GM19468 (cell line): ENCODE measurements at regions not wholly inside any gene's neighbourhood (a gene's known extent, or its start where the extent isn't known, plus 50 kb on each side); places are given as distances from the start of the nearest gene placed in this dataset.

ENCODE experiments used
- ATAC-seq: cut with Tn5 transposase; IDR thresholded peaks from one replicate; pipeline ENCODE4 v1.9.1; 2021; ENCODE audit warnings: mild to moderate bottlenecking, moderate library complexity, moderate number of reproducible peaks; ENCODE audit not compliant: unreplicated experiment; ENCODE audit errors: extremely low read depth

DNA sequence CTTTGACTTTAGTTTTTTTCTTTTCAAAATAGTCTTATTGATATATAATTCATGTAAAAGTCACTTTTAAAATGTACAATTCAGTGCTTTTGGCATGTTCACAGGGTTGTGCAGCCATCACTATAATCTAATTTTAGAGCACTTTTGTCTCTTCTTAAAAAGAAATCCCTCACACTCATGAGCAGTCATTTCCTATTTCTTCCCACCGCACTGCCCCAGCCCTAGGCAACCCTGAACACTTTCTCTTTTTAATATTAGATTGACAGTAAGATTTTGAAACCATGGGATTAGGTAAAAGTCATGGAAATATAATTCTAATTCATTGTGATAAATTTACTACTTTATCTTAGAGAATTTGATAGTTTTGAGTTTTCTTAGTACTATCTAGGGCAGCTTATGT lies 309.4 kb downstream of the UTRN start:
- ATAC-seq = no peak

DNA sequence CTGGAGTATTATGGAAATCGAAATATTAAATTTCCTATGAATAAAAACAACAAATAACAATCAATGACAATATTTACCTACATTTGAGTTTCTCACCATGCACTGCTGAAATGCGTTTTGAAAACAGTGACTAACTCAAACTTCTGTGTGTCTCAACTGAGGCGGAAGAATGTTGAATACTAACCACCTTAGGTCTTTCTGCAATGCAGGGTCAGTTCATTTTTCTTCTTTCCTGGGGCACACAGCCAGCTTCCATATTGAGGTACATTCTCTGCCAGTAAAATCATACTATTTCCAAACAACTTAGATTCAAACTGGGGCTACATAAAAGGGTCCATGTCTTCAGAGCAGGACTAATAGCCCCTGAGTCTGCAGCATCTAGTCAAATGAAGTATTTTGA lies 310.1 kb downstream of the UTRN start:
- ATAC-seq = no peak

DNA sequence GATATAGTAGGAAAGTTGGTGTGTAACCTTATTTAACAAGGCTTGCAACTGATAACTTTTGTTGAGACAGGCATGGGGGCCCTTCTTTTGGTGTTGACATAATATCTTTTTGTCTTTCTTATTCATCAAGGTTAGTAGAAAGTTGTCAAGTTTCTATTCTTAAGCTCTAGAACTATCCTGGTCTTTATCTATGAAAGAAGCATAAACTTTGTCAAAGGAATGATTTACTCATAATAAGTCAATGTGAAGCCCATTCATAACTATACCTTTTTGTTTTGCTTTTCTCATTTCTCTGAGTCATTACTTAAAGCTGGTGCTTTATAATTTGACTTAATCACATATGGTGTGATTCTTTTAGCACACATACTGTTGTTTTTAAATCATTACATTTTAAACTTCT lies 312.4 kb downstream of the UTRN start:
- ATAC-seq = no peak

DNA sequence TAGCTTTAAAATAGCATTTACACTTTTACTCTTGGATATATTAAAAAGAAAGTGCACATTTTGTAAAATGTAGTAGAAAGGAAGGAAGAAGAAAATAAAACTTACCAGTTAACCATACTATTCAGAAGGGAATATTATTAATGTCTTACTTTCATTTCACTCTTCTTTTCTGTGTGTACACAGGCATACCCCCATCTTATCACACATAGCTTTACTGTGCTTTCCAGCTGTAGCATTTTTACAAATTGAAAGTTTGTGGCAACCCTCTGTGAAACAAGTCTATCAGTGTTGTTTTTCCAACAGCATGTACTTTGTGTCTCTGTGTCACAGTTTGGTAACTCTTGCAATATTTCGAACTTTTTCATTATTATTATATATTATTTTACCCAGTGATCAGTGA lies 314.5 kb downstream of the UTRN start:
- no peak for ATAC-seq

DNA sequence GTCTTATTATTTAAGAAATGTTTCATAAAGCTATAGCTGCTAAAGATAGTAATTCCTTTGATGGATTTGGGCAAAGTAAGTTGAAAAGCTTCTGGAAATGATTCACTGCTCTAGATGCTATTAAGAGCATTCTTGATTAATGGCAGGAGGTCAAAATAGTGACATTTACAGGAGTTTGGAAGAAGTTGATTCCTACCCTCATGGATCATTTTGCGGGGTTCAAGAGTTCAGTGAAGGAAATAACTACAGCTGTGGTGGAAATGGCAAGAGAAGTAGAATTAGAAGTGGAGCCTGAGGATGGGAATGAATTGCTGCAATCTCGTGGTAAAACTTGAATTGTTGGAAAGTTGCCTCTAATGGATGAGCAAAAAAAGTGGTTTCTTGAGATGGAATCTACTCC lies 316.1 kb downstream of the UTRN start:
- ATAC-seq = no peak

DNA sequence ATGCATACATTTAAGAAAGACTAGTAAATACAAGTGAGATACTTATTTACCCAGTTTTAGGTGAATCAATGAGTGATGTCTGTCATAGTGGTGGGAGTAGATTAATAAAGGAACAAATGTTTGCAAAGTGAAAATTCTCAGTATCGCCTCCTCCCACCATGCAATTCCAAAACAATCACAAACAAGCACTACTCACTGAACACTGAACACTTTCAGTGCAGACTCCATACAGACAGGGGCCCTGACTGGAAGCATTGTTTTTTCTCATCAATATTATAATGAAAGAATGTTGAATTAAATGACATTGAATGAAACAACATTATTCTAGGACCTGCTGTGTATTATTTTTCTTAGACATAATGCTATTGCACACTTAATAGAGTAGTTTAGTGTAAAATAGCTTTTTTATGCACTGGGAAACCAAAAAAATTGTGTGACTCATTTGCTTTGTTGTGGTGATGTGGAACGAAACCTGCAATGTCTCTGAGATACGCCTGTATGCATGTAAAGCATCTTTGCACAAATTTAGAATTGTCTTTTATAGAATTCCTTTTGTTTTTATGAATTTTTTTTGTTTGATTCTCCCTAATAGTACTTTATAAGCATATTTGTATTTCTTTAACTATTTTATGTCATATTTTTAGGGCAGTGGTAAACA lies 317.5 kb downstream of the UTRN start:
- no peak for ATAC-seq

DNA sequence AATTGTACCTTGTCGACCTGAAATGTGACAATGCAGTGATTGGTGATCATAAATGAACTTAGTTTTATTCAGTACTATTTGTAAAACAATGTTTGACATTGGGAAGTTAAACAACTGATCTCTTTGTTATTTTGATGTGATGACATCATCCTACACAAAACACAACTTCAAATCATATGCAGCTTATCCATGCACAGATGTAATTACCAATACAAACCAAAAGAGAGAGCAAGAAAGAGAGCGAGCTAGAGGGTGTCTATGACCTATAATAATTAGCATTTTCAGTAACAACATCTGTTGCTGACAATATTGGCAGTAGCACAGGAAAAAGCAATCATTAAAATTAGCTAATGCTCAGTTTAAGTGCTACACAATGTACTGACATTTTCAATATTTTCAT lies 320.9 kb downstream of the UTRN start:
- ATAC-seq = no peak

DNA sequence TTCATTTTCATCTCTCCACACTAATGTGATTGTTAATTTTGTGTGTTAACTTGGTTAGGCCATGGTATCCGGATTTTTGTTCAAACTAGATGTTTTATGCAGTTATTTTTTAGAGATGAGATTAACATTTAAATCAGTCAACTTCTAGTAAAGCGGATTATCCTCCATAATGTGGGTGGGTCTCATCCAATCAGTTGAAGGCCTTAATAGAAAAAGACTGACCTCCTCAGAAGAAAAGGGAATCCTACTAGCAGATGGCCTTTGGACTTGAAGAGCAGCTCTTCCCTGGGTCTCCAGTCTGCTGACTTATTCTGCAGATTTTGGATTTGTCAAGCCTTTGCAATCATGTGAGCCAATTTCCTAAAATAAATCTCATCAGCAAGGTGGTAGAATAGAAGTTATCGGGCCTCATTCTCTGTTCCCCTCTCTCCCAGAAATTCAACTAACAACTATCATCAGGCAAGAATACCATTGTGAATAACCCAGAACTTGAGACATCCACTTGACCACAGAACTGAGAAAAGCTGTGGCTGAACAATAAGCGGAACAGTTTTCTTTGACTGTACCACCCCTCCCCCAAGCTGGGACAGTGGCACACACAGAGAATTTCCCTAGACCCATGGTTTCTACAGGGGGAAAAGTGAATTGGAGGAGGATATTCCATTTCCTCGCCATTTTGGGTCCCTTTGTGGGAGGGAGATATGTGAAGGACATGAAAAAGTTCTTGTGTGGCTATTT lies 323.0 kb downstream of the UTRN start:
- ATAC-seq = no peak

DNA sequence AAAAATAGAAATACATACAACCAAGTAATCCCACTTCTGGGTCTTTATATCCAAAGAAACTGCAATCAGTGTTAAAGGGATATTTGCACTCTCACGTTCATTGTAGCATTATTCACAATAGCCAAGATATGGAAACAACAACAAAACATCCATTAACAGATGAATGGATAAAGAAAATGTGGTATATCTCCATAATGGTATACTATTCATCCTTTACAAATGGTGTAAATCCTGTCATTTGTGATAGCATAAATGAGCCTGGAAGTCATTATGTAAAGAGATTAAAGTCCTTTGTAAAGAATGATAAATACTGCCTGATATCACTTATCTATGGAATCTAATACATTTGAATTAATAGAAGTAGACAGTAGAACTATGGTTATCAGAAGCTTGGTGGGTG lies 327.7 kb downstream of the UTRN start:
- ATAC-seq = no peak

DNA sequence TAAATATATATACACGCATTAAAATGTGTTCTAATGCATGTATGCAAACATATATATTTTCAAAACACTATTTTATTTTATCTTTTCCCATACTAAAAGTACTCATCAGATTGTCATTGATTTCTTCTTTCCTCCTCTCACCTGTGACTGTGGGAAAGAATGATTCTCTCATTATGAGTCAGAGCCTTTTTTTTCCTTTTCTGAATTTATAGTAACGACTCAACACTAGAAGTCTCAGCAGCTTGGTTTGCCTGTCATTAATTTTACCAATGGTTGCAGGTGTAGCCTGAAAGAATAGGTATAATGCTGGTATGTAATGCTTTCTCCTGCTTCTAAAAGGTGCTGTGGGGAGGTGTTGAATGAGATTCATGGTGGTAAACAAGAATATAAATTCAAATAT lies 328.7 kb downstream of the UTRN start:
- no peak for ATAC-seq

DNA sequence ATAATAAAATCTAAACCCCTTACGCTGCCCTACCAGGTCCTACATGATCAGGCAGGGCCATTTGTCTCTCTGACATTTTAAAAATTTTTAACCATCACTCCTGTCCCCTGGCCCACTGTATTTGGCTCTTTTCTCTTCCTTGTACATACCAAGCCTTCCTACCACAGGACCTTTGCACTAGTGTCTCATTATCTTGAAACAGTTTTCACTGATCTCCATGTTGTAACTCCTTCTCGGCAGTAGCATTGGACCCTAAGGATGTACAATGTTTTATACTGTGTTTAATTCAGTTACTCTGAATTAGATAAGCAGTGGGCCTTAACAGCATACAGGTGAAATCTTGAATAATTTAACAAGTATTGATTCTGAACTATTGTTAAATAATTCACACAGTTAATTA lies 330.7 kb downstream of the UTRN start:
- no peak for ATAC-seq

DNA sequence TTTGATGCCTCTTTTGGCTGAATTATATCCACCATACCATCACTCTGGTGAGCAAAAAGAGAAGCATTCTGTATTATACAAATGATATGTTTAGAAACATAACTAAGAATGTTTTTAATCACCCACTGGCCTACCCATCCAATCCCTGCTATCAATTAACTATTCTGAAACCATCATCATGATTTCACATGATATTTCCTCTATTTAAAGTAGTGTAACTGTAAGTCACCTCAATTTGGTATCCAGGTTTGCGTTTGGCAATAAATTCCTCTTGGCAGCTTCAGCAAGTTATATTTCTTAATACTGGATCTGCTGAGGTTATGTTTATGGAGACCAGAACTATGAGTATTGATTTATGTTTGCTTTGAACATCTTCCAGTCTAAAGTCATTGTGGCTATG lies 332.1 kb downstream of the UTRN start:
- no peak for ATAC-seq

DNA sequence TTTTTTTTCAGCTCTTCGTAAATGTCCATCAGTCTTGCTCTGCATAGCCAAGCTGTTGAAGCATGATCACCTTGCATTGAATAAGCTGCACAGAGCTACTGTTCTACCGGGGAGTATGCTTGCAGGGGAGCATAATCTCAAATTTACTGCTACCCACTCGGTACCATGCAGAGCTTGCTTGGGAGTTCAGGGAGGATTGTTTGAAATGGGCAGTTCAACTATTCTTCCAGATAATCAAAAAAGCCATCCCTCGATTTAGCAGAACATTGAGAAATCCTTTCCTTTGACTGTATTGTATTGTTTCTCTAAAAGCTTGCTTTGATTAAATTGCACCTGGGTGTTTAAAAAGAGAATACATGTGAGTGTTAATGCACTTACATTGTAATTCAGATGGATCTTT lies 332.6 kb downstream of the UTRN start:
- no peak for ATAC-seq

DNA sequence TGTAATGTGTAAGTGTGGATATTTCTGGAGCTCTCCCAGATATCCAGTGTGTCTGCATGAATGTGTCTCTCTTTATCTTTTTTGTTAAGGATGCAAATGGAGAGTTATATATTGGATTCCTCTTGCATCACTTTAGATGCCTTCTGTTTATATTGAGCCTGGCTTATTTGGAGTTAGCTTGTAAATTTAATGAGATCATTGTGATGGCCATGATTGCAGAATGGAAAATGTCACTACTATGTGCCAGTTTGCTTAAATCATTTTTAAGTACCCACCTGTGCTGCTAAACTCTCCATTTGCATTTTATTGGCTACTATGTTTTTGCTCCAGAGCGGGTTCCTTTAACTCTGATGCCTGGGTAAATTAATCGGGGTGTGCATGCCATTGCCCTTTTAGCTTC lies 334.8 kb downstream of the UTRN start:
- no peak for ATAC-seq

DNA sequence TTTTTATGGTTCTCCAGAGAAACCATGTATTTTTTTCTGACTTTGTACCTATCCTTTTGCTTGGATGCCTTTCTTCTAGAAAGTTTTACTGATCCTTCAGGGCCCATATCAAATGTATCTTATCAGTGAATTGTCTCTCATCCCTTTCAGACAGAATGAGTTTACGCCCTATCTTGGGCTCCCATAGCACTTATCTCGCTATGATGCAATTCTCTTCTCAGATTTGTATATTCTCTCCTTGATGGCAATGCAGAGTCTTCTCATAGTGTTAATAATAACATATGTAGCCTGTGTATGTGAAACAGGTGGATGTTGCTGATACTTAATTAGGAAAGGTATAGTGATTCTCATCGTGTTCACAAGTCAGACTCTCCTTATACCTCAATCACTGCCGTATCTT lies 336.2 kb downstream of the UTRN start:
- no peak for ATAC-seq

DNA sequence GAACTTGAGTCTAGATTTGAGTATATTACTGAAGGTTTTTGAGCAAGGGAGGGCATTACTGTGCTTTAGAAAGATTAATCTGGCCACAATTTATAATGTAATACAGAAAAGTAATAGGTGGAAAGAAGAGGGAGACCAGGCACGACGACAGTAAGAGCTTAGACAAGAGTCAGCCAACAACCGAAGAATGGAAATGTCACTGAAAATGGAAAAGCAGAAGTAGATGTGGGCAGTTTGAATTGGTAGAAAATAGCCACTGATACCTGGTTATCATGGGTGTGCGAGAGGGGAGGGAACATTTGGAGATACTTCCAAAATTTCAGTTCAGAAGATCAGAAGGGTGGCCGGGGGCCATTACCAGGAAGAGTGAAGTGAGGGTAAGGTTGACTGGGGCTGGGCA lies 339.1 kb downstream of the UTRN start:
- ATAC-seq = no peak

DNA sequence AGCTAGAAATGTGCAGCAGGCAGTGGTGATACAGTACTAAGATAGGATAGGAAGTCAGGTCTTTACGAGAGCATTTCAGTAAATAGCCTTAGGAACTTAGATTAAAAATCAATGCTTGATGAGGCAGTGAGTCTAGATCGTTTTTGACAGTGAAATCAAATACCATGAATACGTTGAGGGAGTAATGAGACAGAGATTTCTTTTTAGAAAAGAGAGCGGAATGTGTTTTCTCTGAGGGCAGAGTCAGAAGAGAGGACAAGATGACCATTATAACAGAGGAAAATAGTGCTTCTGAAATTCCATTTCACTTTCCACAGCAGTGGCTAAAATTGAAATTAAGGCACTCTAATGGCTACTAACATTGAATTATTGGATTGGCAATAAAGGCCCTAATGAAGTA lies 339.6 kb downstream of the UTRN start:
- no peak for ATAC-seq

DNA sequence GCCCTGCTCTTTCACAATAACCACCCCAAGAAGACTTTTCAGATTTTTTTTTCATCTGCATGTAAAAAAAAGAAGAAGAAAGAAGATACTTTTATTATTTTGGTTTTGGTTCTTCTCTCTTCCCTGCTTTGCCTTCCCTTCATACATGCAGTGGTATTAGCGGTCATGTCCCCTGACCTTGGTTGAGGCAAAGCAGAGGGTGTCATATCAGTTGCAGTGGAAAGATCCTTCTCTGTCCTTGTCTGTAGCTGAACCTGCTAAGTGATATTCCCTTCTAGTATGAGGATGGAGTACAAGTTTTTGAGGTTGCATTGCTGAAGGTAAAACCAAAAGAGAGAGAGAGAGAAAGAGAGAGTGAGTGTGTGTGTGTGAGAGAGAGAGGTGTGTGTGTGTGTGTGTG lies 345.7 kb downstream of the UTRN start:
- no peak for ATAC-seq

DNA sequence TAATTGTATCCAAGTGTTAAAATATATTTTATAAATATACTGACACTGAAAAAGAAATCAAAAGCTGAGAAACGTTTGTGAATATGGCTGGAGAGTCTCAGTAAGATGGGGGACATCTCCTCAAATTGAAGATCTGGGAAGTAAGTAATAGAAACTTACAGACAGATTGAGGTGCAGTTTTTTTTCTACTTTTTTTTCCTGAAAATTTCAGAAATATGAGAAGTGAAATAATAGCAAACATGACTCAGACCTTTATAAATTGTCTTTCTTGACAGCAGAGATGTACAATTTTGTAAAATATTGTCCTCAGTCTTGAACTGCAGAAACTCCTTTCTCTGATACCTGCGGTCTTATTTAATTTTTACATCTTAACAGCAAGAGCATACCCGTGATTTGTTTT lies 347.1 kb downstream of the UTRN start:
- ATAC-seq = no peak

DNA sequence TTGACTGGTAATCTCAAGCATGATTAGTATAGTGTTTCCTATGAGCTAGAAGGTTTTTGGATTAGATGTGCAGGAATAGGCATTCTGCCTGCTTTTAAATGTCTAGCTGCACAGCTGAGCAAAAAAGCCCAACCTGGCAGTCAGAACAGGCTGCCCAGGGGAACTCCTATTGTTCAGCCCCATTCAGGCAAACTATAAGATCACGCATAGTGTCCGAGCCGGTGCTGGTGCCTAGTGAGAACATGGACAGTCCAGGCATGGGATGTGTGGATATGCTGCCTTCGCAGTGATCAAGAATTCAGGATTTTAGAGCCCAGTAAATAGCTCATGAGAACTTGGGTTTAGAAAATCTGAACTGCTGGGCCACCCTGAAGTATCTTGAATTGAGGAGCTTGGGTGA lies 348.8 kb downstream of the UTRN start:
- no peak for ATAC-seq

DNA sequence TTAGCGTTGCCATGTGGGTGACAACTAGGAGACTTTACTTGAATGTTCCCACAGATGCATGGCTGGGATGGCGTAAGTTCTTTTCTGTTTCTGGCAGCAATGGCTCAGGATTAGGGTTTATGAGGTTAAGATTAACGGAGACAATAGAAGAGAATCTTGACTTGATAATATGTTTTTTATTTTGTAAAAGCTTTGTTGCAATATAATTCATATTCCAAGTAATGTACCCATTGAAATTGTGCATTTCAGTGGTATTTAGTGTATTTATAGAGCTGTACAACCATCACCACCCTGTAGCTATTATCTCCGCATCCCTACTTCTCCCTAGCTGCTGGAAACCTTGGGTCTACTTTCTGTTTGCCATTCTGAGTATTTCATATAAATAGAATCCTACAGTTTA lies 349.2 kb downstream of the UTRN start:
- ATAC-seq = no peak

DNA sequence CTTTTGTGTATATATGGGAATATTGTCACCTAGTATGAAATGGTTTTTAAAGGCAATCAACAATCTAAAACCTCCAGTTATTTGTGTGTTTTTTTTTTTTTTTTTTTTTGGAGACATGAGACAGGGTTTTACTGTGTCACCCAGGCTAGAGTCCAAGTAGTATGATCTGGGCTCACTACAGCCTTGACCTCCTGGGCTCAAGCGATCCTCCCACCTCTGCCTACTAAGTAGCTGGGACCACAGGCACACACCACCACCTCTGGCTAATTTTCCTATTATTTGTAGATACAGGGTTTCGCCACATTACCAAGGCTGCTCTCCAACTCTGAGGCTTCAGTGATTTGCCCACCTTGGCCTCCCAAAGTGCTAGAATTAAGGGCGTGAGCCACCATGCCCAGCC lies 349.9 kb downstream of the UTRN start:
- no peak for ATAC-seq
